Natural killer cell (primary cell): ENCODE measurements at regions not wholly inside any gene's neighbourhood (a gene's known extent, or its start where the extent isn't known, plus 50 kb on each side); places are given as distances from the start of the nearest gene placed in this dataset.

Experiments
- ATAC-seq, 3 donors: fragments of 150-1000 bp in 2 of 3; fragments of 200-7000 bp in 1 of 3; cut with Tn5 transposase; 1 replicate in 1 of 3; 2 replicates in 2 of 3; pipeline ENCODE4 v1.10.0; 2021; ENCODE audit warnings: mild to moderate bottlenecking in 2 of 3, moderate library complexity in 2 of 3
- DNase-seq, 2 donors: peaks; one replicate each; pipeline versions ENCODE4 v3.0.0 to v3.0.0-alpha.2; 2013 to 2021; ENCODE audit warnings: mixed read lengths in 1 of 2
- H3K27ac ChIP-seq: one replicate; pipeline ENCODE4 v1.5.1; 2013; ENCODE audit warnings: mild to moderate bottlenecking, low read length
- H3K27me3 ChIP-seq: one replicate; pipeline ENCODE4 v1.6.1; 2013; ENCODE audit warnings: low read length; ENCODE audit not compliant: control insufficient read depth, insufficient read depth
- H3K36me3 ChIP-seq: one replicate; pipeline ENCODE4 v1.6.1; 2013; ENCODE audit warnings: low read length; ENCODE audit not compliant: control insufficient read depth, insufficient read depth
- H3K4me1 ChIP-seq: one replicate; pipeline ENCODE4 v1.6.1; 2013; ENCODE audit warnings: low read length; ENCODE audit not compliant: control insufficient read depth, insufficient read depth
- H3K4me3 ChIP-seq: one replicate; pipeline ENCODE4 v1.5.1; 2013; ENCODE audit warnings: low read length
- H3K9me3 ChIP-seq: one replicate; pipeline ENCODE4 v1.6.1; 2013; ENCODE audit warnings: low read length; ENCODE audit not compliant: control insufficient read depth, insufficient read depth
- H3K27ac Mint-ChIP-seq, 2 donors: one replicate each; pipeline ENCODE4 v1.8.0; 2022; ENCODE audit warnings: mild to moderate bottlenecking in 2 of 2, mixed read lengths in 2 of 2, moderate library complexity in 1 of 2
- H3K27me3 Mint-ChIP-seq, 2 donors: one replicate each; pipeline ENCODE4 v1.8.0; 2022; ENCODE audit warnings: low read depth in 2 of 2, mixed read lengths in 2 of 2
- H3K36me3 Mint-ChIP-seq: one replicate; pipeline ENCODE4 v1.8.0; 2022; ENCODE audit warnings: mixed read lengths
- H3K4me1 Mint-ChIP-seq, 2 donors: one replicate each; pipeline ENCODE4 v1.8.0; 2022; ENCODE audit warnings: mixed read lengths in 2 of 2
- H3K4me3 Mint-ChIP-seq: one replicate; pipeline ENCODE4 v1.8.0; 2022; ENCODE audit warnings: mild to moderate bottlenecking, moderate library complexity, mixed read lengths
- H3K9me3 Mint-ChIP-seq, 2 donors: one replicate each; pipeline ENCODE4 v1.8.0; 2022; ENCODE audit warnings: mixed read lengths in 2 of 2
- WGBS: methylation state at CpG from one replicate; pipeline ENCODE4 v1.1.7; 2013; ENCODE audit warnings: missing lambda C conversion rate; ENCODE audit not compliant: insufficient coverage; 5-methylcytosine and 5-hydroxymethylcytosine counted together
- intact Hi-C: fragments of 100-400 bp; cut with micrococcal nuclease; formaldehyde crosslinking; loops from one replicate; pipeline ENCODE4 v1.14.2; 2022
- TF ChIP-seq, protein P1 (sequence below): fragments of 200-600 bp; IDR thresholded peaks from one replicate; pipeline ENCODE4 v1.8.0; 2022; ENCODE audit warnings: antibody characterized with exemption

DNA sequence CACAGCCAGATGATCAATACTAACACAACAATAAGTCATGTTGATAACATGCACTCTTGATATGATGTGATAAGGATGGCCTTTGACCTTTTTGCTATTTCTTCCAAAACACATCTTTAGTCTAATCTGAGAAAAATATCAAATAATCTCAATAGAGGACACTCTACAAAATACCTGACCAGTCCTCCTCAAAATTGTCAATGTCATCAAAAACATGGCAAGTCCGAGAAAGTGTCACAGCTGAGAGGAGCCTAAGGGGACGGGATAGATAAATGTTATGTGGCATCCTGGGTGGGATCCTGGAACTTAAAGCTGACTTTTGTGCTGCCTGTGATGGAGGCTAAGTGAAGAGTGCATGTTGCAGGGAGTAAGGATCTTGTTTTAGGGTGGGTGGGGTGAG, 699.6 kb upstream of the ADAMTS16 start:
- no peak overlapping the region for H3K27ac Mint-ChIP-seq
- no peak overlapping the region for H3K4me3 ChIP-seq
- H3K4me1 ChIP-seq = no peaks in the 10 kb centered on the region
- DNase-seq = no peak
- H3K36me3 Mint-ChIP-seq = peaks cover 5% of the 10 kb centered on the region
- WGBS = 88% methylated on average over 2 of the region's 2 CpGs
- no peaks in the 10 kb centered on the region for H3K4me1 Mint-ChIP-seq
- H3K27me3 Mint-ChIP-seq = no peaks in the 10 kb centered on the region
- peaks cover 18 to 30% of the 10 kb centered on the region in 2 donors for H3K9me3 Mint-ChIP-seq
- H3K4me3 Mint-ChIP-seq = no peak overlapping the region
- TF ChIP-seq, protein P1, sequence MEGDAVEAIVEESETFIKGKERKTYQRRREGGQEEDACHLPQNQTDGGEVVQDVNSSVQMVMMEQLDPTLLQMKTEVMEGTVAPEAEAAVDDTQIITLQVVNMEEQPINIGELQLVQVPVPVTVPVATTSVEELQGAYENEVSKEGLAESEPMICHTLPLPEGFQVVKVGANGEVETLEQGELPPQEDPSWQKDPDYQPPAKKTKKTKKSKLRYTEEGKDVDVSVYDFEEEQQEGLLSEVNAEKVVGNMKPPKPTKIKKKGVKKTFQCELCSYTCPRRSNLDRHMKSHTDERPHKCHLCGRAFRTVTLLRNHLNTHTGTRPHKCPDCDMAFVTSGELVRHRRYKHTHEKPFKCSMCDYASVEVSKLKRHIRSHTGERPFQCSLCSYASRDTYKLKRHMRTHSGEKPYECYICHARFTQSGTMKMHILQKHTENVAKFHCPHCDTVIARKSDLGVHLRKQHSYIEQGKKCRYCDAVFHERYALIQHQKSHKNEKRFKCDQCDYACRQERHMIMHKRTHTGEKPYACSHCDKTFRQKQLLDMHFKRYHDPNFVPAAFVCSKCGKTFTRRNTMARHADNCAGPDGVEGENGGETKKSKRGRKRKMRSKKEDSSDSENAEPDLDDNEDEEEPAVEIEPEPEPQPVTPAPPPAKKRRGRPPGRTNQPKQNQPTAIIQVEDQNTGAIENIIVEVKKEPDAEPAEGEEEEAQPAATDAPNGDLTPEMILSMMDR = no peak
- intact Hi-C loops = no loop called here
- peaks cover 5% of the 10 kb centered on the region for H3K9me3 ChIP-seq
- no peak overlapping the region for H3K27ac ChIP-seq
- no peaks in the 10 kb centered on the region for H3K36me3 ChIP-seq
- no peaks in the 10 kb centered on the region for H3K27me3 ChIP-seq
- no peak for ATAC-seq

DNA sequence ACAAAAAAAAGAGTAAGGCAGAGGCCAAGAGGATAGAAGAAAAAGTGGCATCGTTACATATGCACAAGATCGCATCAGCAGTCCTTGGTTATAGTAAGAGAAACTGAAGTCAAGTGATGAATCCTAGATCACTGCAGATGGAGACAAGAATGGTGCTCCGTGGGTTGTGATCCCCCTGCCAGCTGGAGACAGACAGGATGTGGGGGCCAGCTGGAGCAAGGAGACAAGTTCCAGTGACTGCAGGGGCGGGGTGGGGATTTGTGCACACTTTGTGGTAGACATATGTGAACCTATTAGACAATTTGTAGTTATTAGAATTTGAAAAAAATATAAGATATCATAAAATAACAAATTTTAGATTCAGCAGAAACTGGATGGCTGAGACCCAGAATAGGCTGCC, 697.9 kb upstream of the ADAMTS16 start:
- ATAC-seq = no peak
- H3K4me3 Mint-ChIP-seq = no peak overlapping the region
- no peaks in the 10 kb centered on the region for H3K4me1 Mint-ChIP-seq
- Histone ChIP-seq H3K36me3 (no peaks in the 10 kb centered on the region), H3K4me1 (no peaks in the 10 kb centered on the region), H3K9me3 (peaks cover 5% of the 10 kb centered on the region), H3K27ac (no peak overlapping the region), H3K27me3 (no peaks in the 10 kb centered on the region), H3K4me3 (no peak overlapping the region)
- no peak overlapping the region for H3K27ac Mint-ChIP-seq
- no peaks in the 10 kb centered on the region for H3K27me3 Mint-ChIP-seq
- H3K9me3 Mint-ChIP-seq = peaks cover 25 to 32% of the 10 kb centered on the region in 2 donors
- WGBS = 88% methylated on average over 4 of the region's 4 CpGs
- peaks cover 14% of the 10 kb centered on the region for H3K36me3 Mint-ChIP-seq
- TF ChIP-seq, protein P1 = no peak
- no peak for DNase-seq
- intact Hi-C loops = no loop called here

DNA sequence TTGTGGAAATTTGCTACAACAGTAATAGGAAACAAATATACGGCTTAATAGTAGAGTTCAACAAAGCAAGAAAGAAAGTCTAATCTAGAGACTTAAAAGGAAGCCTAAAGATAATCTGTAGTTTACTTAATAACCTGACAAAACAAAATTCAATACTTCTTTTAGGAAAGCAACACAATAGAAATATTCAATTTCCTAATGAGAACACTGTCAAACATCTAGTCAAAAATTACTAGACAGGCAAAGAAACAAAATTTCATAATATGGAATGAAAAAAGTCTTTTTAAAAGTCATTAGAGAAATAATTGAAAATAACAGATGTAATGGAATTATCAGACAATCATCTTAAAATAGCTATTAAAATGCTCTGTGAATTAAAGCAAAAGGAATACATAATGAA, 692.5 kb upstream of the ADAMTS16 start:
- H3K4me1 ChIP-seq = no peaks in the 10 kb centered on the region
- TF ChIP-seq, protein P1 = no peak
- no peak overlapping the region for H3K4me3 Mint-ChIP-seq
- ATAC-seq = no peak
- no peaks in the 10 kb centered on the region for H3K4me1 Mint-ChIP-seq
- H3K36me3 ChIP-seq = no peaks in the 10 kb centered on the region
- H3K27ac ChIP-seq = no peak overlapping the region
- no peaks in the 10 kb centered on the region for H3K9me3 ChIP-seq
- no CpG with 5 or more reads among the region's 1 CpG for WGBS
- H3K36me3 Mint-ChIP-seq = peaks cover 9% of the 10 kb centered on the region
- H3K9me3 Mint-ChIP-seq = peaks cover 21 to 24% of the 10 kb centered on the region in 2 donors
- no peak for DNase-seq
- no peak overlapping the region for H3K4me3 ChIP-seq
- intact Hi-C loops = no loop called here
- H3K27me3 ChIP-seq = no peaks in the 10 kb centered on the region
- H3K27me3 Mint-ChIP-seq = no peaks in the 10 kb centered on the region
- H3K27ac Mint-ChIP-seq = no peak overlapping the region

DNA sequence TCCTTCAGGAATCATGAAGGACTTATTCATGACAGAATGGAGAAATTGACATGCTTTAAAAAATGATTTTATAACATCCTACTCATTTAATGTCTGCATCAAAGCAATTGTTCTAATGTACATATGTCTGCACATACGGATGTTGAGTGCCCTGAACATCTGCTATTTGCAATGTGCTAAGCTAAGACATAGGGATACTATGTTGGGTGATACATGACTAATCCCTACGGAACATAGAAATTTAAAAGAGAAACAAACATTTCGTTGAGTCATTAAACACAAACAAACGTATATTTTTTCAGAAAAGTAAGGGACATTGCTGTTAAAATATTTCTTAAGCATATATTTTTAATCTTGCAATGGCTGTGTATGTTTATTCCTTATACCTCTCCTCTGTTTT, 686.5 kb upstream of the ADAMTS16 start:
- WGBS = 80% methylated on average over 1 of the region's 4 CpGs
- DNase-seq = no peak
- no peak overlapping the region for H3K4me3 ChIP-seq
- no peak overlapping the region for H3K27ac Mint-ChIP-seq
- H3K36me3 ChIP-seq = no peaks in the 10 kb centered on the region
- H3K4me1 ChIP-seq = no peaks in the 10 kb centered on the region
- H3K27me3 Mint-ChIP-seq = no peaks in the 10 kb centered on the region
- no peaks in the 10 kb centered on the region for H3K9me3 ChIP-seq
- peaks cover 7 to 8% of the 10 kb centered on the region in 2 donors for H3K9me3 Mint-ChIP-seq
- TF ChIP-seq, protein P1 = no peak
- no peaks in the 10 kb centered on the region for H3K27me3 ChIP-seq
- H3K4me1 Mint-ChIP-seq = no peaks in the 10 kb centered on the region
- no peak overlapping the region for H3K27ac ChIP-seq
- ATAC-seq = no peak
- intact Hi-C loops = no loop called here
- no peaks in the 10 kb centered on the region for H3K36me3 Mint-ChIP-seq
- H3K4me3 Mint-ChIP-seq = no peak overlapping the region
